ENCODE measurements at regions not wholly inside any gene's neighbourhood (a gene's known extent, or its start where the extent isn't known, plus 50 kb on each side); places are given as distances from the start of the nearest gene placed in this dataset.

- TF ChIP-seq EZH2phosphoT487 (IDR thresholded peaks at IDR 0.05; ENCODE audit: borderline replicate concordance) (no peak), JUND (IDR thresholded peaks at IDR 0.05) (no peak), TCF7L2 (IDR thresholded peaks at IDR 0.05; ENCODE audit: borderline replicate concordance, extremely low read depth, insufficient read depth, insufficient read length) (no peak), ZBTB33 (IDR thresholded peaks at IDR 0.05; ENCODE audit: extremely low read depth, insufficient replicate concordance, low read length) (no peak), SIN3A (IDR thresholded peaks at IDR 0.05; ENCODE audit: low read depth) (no peak)
Measured at GRCh38 chr6:93927731-93928130, 508.4 kb upstream of the EPHA7 start (continued).

GRCh38 chr6:93919365-93919764 lies 500.0 kb upstream of the EPHA7 start:
- TF ChIP-seq ATF3 (IDR thresholded peaks at IDR 0.05): no peak
- ATAC-seq (no peak), DNase-seq (ENCODE audit: low read depth, low spot score) (no peak)
- H3K9ac ChIP-seq (ENCODE audit: low read length): no peak overlapping the region
- RAD21 ChIA-PET (ENCODE audit: low non-redundant PET in 1 of 2, low total read pairs in 2 of 2, uncharacterized antibody in 2 of 2, unreplicated experiment in 2 of 2): no interaction called here
- H3K27ac ChIP-seq (ENCODE audit: low read depth, low read length): no peak overlapping the region
- H3K27me3 ChIP-seq (ENCODE audit: insufficient read depth, low read length): no peaks in the 10 kb centered on the region
- no peaks in the 10 kb centered on the region for H3K36me3 ChIP-seq (ENCODE audit: control insufficient read depth in 1 of 2, insufficient read depth in 2 of 2, low read length in 2 of 2)
- no peaks in the 10 kb centered on the region for H3K79me2 ChIP-seq (ENCODE audit: insufficient read depth, low read length)
- H3K4me2 ChIP-seq (ENCODE audit: low read length): no peak overlapping the region
- CTCF ChIA-PET: no interaction called here
- no peak overlapping the region for H2AFZ ChIP-seq (ENCODE audit: low read depth, low read length, poor library complexity, severe bottlenecking)
- POLR2A ChIA-PET: no interaction called here
- no TSS peak for BruUV-seq (replicated peaks)
- H4K20me1 ChIP-seq (ENCODE audit: insufficient read depth): no peaks in the 10 kb centered on the region
- intact Hi-C loops (cut with micrococcal nuclease): no loop called here
- no peaks in the 10 kb centered on the region for H3K4me1 ChIP-seq (ENCODE audit: control insufficient read depth in 1 of 2, insufficient read depth in 2 of 2, low read length in 2 of 2)
- H3K4me3 ChIP-seq (replicated peaks in 1 of 2; ENCODE audit: low read depth in 1 of 2, low read length in 2 of 2): no peak overlapping the region
- no peaks in the 10 kb centered on the region for H3K9me2 ChIP-seq (ENCODE audit: insufficient read depth)
- H3K9me3 ChIP-seq (ENCODE audit: control insufficient read depth in 1 of 2, insufficient read depth in 1 of 2, low read depth in 1 of 2, low read length in 2 of 2): peaks cover 4 to 6% of the 10 kb centered on the region in 2 experiments; a peak in 2 of 4 replicates

All from HCT116 (cell line).